Inflammatory macrophage treated with lipopolysaccharide for 4 hours (primary cell): ENCODE measurements at regions not wholly inside any gene's neighbourhood (a gene's known extent, or its start where the extent isn't known, plus 50 kb on each side); places are given as distances from the start of the nearest gene placed in this dataset.
"Not testable (repeated sequence)": the region's sequence is repeated elsewhere in the genome, so short reads cannot be mapped to it uniquely, and the experiment has no call there.

ENCODE experiments used
- DNase-seq: peaks from one replicate; pipeline ENCODE4 v3.0.0-alpha.2; 2020

DNA sequence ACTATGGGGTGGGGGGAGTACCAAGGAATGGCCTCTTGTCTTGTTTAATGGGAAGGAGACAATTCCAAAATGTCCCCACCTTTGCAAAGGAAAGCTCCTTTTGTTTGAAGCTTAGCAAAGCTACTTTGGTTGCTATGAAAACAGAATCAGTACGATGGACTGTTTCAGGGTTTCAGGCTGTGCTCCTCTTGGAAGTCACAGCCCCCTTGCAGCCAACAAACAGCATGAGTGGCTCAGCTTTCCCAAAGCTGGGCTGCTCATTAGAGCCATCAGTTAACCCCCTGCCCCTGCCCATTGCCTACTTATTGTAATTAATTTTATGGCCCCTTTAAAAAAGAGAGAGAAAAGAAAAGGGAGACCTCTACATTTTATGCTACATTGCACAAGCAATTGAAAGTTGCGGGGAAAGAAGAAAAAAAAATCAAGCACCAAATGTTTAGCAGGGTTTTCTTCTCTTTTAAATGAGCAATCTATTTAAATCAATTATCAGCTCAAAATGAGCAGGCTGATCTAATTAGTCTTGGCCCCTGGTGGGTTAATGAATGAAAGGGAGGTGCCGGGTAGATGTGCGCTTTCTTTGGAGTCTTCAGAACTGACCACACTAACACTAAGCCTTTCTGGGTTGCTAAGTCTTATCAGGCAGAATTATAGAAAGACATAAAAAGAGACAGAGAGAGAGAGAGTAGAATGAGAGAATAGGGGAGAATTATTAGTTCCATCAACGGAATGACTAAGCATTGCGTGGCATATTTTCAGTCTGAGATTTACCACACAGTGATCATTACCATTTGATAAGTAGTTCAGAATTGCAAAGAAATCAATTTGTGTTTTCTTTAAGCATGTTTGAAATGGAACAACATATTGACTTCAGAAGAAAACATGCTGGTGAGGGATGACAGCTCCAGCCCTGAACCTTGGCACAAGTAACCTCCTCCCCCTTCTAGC lies 284.9 kb downstream of the INSIG2 start:
- no peak for DNase-seq

DNA sequence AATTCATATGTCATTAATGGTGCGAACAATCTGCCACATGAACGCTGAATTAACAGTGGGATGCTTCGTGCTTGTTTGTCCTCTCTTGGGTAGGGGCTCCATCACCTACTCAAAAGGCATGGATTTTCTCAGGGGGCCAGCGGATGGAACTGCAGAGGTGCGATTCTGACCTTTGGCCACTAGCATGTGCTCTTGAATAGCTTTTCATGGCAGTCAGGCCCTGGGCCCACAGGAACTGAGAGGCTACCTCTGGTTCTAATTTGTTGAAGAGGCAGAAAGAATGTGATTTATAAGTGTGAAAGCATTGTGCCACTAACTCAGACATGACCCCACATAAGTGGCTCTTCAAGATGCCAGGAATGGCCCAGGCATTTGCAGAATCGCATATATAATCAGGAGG lies 283.2 kb downstream of the INSIG2 start:
- DNase-seq = peak; percentile 4

DNA sequence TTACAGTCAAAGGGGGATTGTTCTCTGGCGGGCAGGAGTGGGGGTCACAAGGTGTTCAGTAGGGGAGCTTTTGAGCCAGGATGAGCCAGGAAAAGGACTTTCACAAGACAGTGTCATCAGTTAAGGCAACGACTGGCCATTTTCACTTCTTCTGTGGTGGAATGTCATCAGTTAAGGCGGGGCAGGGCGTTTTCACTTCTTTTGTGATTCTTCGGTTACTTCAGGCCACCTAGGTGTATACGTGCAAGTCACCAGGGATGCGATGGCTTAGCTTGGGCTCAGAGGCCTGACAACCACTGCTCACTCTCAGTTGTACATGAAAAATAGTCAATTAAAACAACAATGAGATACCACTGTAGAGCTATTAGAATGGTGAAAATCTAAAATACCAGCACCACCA lies 281.2 kb downstream of the INSIG2 start:
- not testable (repeated sequence) for DNase-seq

DNA sequence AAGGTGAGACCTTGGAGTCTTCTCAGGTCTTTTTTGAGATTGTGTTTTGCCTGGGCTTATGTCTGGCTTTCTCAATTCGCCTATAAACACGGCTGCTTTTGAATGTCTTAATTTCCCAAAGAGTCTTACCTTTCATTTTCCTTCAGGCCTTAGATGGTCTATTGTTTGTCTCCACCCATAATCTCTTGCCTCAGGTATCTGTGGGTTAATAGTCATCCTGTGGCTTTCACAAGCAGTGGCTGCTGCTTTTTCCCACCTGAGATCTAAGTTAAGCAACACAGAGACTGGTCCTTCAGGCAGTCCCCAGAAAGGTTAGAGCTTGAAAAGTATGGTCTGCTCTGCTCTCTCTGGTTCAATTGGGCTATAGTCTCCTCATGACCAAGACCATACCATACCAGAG lies 275.3 kb downstream of the INSIG2 start:
- DNase-seq = no peak

DNA sequence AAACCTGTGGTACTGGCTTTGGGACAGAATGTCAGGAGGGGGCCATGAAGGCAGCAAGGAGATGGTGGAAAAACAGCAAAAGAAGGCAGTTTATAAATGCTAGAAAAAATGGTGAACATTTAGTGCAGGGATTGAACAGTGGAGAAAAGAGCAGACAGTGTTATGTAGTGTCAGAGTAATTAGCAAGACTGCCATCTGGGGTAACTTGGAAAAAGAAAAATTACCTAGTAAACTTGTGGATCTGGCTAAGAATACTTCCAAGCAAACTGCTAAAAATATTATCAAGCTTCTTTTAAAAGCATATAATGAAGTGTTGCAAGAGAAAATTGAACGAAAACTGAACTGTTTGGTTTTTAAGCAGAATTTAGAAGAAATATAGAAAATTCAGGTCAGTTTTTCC lies 267.8 kb downstream of the INSIG2 start:
- DNase-seq = no peak

DNA sequence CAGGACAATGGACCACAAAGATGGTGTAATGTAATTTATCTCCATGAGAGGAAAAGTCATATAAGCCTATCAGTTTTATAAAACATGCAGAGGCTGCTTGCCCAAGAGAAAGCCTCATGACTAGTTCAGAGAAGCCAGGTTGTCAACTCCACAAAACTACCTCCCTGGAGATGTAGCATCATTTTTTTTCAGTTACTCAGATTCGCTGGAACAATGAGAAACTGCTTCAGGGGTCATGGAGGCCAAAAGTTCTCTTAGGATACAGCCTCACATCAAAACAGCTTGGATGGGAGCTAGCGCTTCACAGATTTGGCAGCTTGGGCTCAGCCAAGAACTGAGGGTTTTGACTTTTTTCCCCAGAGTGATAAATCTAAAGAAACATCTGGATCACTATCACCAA lies 263.5 kb downstream of the INSIG2 start:
- no peak for DNase-seq

DNA sequence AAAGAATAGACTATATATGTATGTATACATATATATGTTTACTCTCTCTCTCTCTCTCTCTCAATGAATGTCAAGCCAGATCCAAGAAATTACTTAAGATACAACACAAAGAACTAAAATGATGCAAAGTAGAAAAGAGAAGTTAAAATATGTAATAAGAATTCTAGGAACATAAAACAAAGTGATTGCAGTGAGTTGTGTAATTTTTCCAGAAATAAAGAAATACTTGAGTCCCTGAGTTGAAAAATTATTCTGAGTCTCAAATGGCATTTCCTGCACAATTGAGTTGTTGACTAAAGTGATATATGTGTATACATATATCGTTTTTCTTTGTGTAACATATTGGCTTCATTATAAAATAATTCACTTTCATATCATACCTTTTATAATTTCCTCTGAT lies 262.4 kb downstream of the INSIG2 start:
- peak; percentile 39 for DNase-seq

DNA sequence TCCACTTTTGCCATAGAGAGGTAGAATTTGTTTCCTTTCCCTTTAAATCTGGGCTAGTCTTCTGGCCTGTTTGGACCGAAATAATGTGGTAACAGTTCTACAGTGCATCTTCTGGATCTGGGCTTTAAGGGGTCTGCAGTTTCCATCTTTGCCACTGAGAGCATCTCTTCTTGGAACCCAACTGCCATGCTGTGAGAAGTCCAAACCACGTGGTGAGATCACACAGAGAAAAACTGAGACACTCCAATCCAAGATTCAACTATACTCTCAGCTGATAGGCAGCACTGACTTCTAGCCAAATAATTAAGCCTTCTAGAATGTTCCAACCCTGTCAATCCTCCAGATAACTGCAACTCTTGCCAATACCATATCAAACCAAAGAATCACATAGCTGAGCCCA lies 261.1 kb downstream of the INSIG2 start:
- DNase-seq = no peak

DNA sequence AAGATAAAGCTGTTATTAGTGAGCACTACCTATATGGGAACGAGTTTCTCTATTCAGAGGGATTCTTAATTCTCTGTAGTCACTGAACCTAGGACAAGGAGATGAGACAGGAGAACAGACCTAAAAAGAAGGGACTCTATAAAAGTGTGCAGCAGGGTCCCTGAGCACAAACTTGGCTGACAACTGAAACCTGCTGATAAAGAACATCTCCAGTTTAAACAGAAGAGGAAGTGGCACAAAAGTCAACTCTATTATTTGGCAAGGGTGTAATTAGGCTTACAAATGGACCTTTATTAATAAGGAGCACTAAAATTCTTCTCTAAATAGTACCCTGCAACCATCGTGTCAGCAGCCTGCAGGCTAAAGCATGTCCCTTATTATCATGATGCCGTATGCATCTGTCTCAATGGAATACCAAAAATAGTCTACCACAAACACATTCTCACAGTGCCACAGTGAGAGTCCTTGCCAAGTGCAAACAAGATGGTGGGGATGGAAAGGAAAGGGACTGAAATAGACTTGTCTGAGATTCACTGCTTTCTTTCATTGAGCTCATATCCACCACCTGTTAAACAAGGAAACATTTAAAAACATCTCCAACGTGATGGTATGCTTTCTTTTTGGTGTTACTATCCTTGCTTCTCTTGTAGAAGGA lies 260.2 kb downstream of the INSIG2 start:
- peak; percentile 3 for DNase-seq

DNA sequence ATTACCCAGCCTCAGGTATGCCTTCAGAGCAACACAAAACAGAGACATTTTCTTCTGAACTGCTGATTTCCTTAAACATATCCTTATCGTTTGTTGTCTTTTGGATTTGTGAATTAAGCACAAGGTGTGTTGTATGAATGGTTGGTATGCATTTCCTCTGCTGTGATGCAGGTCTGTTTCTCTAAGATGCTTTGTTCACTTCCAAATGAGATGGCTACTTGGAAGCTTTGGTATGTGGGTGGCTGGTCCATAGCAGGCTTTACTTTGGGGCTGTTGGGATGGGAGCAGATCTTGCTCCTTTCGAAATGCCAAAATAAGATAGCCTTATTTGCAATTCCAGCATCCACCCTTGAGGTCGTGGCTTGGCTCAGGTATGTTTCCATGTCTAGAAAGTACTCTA lies 257.2 kb downstream of the INSIG2 start:
- DNase-seq = no peak

DNA sequence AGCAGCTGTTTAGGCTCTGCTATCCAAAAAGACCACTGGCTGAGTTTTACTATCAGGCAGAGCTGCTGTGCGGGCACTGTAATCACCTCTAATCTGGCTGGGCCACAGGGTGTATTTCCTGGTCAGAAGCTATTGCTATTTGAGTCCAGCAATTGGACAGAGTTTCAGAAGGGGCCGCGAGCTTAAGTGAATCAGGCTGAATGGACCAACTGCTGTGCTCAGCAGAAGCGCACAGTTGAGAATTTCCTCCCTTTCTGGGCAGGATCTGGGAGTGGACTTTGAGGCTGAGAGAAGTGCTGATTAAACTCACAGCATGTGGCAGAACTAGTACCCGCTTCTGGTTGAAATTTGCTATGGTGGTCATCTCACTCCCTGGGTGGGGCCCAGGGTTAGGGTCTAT lies 251.8 kb downstream of the INSIG2 start:
- no peak for DNase-seq

DNA sequence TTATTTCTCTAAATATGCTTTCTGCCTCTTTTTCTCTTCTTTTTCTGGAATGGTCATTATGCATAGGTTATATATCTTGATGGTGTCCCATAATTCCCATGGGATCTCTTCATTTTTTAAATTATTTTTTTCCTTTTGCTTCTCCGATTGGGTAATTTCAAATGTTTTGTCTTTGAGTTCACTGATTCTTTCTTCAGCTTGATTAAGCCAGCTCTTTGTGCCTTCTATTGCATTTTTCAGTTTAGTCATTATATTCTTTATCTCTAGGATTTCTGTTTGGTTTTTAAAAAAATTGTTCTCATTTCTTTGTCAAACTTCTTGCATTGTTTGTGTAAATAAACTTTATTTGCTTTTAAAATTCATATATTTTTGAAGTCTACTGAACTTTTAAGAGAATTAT lies 251.1 kb downstream of the INSIG2 start:
- DNase-seq = no peak

DNA sequence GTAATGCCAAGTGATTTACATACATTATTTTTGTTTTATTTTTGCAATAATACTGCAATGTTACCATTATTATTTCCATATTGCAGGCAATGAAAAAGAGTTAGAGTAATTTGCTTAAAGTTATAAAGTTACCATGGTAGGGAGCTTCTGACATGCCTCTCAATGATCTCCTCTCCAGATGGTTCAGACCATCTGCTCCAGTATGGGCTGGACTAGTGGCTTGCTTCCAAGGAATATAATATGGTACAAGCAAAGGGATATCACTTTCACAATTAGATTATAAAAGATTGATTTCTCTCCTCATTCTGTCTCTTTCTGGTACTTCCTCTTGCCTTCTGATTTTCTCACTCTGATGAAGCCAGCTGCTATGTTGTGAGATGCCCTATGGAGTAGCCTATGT lies 245.4 kb downstream of the INSIG2 start:
- DNase-seq = no peak

DNA sequence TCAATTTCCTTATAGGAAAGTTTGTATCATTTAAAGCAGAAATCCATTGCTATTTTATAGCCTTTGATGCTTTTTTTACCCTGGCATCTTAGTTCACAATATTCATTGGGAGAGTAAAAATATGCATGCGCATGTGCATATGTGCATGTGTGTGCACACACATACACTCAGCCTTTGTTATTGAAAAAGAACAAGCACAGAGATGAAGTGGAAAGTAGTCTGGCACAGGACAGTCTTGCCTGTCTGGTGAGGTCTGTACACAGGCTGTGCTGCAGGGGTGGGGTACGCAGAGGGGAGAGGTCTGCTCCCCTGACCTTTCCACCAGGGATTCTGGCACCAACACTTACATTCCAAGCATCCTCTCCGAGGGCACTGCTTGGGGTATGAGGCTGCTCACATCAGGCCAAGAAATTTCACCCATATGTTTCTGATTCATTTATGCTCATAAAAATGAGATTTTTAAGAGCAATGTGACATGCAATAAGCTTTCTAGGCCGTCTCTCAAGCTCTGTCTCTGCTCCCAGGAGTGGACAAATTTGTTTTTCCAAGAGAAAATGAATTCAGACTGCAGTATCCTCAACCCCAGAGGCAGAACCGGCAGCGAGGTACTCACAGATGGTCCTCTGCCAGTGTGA lies 237.2 kb downstream of the INSIG2 start:
- DNase-seq = no peak

DNA sequence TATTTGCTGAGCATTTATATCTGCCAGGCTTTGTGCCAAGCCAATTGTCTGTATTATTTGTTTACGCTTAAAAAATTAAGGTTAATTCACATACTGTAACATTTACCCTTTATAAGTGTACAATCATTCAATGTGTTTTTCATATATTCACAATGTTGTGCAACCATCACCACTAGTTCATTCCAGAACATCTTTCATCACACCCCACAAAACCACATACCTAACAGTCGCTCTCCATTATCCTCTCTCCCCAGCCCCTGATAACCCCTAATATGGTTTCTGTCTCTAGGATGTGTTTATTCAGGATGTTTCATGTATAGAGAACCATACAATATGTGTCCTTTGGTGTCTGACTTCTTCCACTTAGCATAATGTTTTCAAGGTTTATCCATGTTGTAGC lies 234.1 kb downstream of the INSIG2 start:
- DNase-seq = no peak

DNA sequence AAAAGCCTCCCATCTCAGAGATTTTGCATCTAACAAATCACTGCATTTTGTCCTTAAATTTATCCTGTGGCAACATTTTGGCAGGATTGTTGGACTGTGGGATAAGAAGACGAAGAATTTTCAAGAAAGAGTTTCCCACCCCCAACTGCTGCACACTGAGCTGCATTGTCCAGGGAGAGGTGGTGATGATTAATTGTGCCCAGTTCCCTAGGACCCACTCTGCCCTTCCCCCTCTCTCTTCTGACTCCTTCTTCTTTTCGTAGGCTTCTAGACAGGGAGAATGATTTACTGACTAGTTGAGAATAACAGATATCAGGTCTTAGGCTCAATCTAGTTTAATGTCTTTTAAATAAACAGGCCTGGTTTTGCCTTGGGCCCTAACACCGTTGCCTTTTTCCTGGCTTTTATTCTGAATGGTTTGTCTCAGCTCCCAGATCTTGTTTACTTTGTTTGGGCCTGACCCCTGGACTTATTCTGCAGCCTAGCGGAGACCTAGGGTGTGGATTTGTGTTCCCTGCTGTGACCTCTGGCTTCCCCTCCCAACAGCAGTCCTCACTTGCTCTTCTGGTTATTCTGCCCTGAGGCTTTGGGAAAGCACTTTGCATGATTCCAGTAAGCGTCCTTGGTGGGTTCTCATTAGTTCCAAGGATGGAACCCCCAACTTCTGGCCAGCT lies 233.3 kb downstream of the INSIG2 start:
- no peak for DNase-seq

DNA sequence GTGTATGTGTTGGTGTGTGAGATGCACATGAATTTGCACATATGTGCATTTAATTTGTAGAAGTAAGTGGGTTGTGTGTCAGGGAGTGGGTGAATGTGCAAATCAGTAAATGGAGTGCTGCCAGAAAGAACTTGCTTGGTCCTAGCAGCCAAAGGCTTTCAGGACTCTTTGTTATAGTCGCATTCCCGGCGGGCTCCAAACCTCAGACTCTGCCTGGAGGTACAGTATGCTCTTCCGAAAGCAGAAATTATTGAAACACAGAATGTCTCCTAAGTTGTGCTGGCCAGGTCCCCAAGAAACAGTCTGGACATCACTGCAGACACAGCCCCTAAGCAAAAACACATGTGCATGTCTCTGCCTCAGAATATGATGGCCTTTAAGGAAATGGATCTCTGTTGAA lies 232.4 kb downstream of the INSIG2 start:
- DNase-seq = no peak

DNA sequence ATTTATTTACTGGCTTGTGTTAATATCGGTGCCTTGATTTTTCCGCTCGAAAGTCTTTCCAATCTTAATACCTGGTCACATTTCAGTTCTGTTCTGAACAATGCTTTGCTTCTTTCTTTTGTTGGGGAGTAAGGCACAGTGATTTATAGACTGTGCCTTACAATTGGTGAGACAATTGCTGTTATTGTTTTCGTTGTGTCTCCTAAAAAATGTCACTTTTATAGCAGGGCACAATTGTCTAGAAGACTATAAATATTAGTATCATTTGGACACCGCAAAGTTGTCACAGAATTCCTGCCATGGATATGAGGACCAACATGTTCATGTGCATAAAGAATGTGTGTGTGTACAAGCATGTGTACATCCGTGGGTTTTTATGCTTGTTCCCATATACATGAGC lies 231.9 kb downstream of the INSIG2 start:
- DNase-seq = no peak

DNA sequence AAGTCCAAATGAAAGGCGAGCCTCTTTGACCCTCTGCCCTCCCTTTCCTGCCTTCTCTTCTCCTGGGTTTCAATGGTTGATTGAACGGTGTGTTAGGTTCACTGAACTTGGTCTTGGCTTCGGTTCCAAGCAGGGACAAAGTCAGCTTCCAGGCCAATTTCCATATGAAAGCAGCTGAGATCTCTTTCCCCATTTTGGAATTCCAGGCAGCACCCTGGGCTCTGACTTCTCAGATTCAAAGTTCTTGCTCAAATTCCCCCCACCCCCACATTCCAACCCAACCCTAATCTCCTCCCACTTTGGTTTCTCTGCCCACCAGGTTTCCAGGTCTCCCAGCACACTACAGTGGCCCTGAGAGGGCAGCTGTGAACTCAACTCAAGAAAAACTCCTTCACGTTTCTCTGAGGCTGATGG lies 231.0 kb downstream of the INSIG2 start:
- no peak for DNase-seq

DNA sequence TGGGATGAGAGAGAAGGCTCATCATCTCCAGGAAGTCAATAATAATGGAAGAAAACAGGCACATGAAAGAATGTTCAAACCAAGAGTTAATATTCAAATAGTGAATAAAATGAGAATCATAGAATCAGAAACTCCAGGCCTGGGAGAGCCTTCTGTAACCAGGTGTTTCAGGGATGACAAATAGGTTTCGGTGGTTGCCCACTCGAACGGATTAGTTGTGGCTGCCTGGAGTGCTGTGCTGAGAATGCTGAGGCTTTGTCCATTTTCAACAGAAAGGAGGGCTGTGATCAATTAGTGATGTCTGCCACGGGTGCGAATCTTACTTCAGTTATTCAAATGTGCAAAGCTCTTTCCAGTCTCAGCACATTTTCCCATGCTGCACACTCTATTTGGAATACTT lies 227.3 kb downstream of the INSIG2 start:
- no peak for DNase-seq

DNA sequence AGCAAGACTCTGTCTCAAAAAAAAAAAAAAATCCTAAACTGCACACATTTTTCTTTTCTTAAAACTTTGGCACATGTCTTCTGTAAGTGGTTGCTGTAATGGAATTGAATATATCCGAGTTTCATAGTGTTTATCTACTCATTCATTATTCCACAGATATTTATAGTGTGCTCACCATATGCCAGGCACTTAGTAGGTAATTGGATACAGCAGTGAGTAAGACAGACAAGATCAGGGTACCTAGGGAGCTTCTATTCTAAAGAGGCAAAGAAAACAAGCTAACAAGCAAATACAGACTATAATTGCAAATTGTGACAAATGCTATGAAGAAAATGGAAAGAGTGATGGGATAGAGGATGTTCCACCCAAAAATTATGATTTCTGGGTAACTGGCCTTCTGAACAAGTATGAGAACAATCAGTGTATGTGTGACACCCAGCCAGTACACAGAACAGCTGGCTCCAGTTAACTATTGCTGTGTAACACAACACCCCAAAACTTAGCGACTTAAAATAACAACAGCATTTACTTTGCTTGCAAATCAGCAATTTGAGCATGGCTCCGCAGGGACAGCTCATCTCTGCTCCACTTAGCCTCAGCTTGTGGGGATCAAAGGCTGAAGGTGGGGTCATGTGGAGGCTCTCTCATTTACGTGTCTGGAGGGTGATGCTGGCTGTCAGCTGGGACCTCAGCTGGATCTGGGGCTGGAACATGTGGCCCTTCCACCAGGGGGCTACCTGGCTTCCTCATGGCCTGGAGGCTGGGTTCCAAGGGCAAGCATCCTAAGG lies 224.9 kb downstream of the INSIG2 start:
- DNase-seq = no peak

DNA sequence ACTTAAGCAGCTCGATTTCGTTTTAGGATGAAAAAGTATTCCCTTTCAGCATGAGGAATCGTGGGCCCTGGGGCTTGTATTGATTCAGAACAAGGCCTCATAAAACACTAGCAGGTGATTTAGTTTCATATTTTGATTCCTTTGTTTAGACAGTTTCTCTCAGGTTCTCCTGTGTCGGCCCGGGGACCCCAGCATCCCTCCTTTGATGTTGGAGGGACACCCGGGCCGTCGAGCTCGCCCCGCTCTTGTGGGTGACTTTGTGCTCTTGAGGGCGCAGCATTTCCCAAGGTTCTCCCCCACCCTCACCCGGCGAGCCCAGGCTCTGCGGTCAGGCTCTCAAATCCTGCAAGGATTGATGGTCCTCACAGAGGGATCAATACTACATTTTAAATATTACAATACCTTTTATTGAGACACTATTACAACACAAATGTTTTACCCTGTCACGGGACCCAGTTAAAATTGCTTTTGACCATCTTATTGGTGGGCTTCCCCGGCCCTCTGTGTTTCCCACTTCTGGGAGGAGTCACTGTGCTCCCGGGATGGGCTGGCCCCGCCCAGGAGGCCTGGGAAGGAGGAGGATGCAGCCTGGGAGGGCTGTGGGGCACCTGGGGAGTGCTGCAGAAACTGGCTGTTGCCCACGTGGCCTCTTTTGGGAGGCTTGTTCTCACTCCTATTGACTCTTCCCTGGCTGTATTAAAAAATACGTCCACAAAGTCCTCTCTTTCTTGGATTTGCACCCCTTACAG lies 222.6 kb downstream of the INSIG2 start:
- DNase-seq = no peak
